ENCODE measurements at regions not wholly inside any gene's neighbourhood (a gene's known extent, or its start where the extent isn't known, plus 50 kb on each side); places are given as distances from the start of the nearest gene placed in this dataset.

DNA sequence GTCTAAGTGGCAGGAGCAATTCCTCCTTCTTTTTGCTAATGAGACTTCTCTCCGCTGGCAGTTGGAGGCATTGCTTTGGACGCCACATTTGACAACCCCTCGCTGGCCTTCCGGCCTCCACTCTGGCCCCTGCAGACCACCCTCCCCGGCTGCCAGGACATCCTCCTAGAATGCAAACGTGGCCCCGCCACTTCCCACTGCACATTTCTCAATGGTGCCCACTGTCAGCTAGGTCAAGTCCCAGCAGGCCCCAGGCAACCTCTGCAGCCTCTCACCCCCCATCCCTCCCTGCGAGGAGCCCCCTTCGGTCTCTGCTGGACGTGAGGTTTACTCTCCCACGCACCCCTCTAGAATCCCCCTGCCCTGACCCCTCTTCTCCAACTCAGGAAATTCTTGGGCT lies 250.3 kb downstream of the FOXL1 start (continued):
- TF ChIP-seq NFIC (IDR thresholded peaks at IDR 0.05; ENCODE audit: low read depth, low read length): no peak
- TF ChIP-seq, protein P1, sequence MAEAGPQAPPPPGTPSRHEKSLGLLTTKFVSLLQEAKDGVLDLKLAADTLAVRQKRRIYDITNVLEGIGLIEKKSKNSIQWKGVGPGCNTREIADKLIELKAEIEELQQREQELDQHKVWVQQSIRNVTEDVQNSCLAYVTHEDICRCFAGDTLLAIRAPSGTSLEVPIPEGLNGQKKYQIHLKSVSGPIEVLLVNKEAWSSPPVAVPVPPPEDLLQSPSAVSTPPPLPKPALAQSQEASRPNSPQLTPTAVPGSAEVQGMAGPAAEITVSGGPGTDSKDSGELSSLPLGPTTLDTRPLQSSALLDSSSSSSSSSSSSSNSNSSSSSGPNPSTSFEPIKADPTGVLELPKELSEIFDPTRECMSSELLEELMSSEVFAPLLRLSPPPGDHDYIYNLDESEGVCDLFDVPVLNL (IDR thresholded peaks at IDR 0.05; ENCODE audit: low read depth, low read length): no peak
- TF ChIP-seq LARP7 (IDR thresholded peaks at IDR 0.05): no peak
- no peak for TF ChIP-seq ZNF384 (IDR thresholded peaks at IDR 0.05; ENCODE audit: borderline replicate concordance, low read depth, low read length)
- TF ChIP-seq RUNX3 (IDR thresholded peaks at IDR 0.05; ENCODE audit: low read length): no peak
- TF ChIP-seq GATAD2B (conservative IDR thresholded peaks at IDR 0.05; ENCODE audit: low read depth): no peak
- TF ChIP-seq RFX5 (IDR thresholded peaks at IDR 0.05; ENCODE audit: low read depth, low read length): no peak
- TF ChIP-seq CHD2 (IDR thresholded peaks at IDR 0.05; ENCODE audit: borderline replicate concordance, low read depth, low read length): no peak
- no peak for TF ChIP-seq EZH2 (IDR thresholded peaks at IDR 0.05; ENCODE audit: borderline replicate concordance, control insufficient read depth, low read depth, low read length)
- TF ChIP-seq RBBP5 (conservative IDR thresholded peaks at IDR 0.05): no peak
- TF ChIP-seq, protein P2, sequence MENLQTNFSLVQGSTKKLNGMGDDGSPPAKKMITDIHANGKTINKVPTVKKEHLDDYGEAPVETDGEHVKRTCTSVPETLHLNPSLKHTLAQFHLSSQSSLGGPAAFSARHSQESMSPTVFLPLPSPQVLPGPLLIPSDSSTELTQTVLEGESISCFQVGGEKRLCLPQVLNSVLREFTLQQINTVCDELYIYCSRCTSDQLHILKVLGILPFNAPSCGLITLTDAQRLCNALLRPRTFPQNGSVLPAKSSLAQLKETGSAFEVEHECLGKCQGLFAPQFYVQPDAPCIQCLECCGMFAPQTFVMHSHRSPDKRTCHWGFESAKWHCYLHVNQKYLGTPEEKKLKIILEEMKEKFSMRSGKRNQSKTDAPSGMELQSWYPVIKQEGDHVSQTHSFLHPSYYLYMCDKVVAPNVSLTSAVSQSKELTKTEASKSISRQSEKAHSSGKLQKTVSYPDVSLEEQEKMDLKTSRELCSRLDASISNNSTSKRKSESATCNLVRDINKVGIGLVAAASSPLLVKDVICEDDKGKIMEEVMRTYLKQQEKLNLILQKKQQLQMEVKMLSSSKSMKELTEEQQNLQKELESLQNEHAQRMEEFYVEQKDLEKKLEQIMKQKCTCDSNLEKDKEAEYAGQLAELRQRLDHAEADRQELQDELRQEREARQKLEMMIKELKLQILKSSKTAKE (IDR thresholded peaks at IDR 0.05; ENCODE audit: low read depth, poor library complexity, severe bottlenecking): no peak
- TF ChIP-seq GABPA (IDR thresholded peaks at IDR 0.05; ENCODE audit: low read depth): no peak
- no peak for TF ChIP-seq PAX5 (IDR thresholded peaks at IDR 0.05; ENCODE audit: borderline replicate concordance, low read depth, low read length)
- no peak for TF ChIP-seq POLR2A (IDR thresholded peaks at IDR 0.05; ENCODE audit: low read depth, low read length)
- TF ChIP-seq ZBED1 (IDR thresholded peaks at IDR 0.05; ENCODE audit: borderline replicate concordance): no peak
- TF ChIP-seq POU2F2 (IDR thresholded peaks at IDR 0.05; ENCODE audit: borderline replicate concordance, low read depth, low read length): no peak
- no peak for TF ChIP-seq PML (IDR thresholded peaks at IDR 0.05; ENCODE audit: low read length)
